ENCODE measurements at regions not wholly inside any gene's neighbourhood (a gene's known extent, or its start where the extent isn't known, plus 50 kb on each side); places are given as distances from the start of the nearest gene placed in this dataset.

DNA sequence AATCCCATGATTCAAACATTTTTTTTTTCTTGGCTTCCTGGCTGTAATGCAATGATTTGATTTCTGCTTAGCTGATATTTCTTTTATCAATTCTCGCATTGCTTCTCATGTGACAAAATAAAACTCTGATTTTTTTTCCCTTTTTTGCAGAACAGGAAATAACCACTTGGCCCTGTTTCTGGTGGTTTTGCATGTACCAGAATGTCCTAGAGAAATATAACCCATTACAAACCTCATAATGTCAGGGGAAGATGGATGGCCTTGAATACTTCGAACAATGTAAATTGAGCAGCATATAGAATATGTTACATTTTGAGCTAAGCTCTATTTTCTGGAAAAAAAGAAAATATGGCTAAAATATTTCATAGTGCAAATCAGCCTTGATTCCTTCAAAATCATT, 275.6 kb downstream of the RAP2B start (continued):
- TF ChIP-seq, protein P1, sequence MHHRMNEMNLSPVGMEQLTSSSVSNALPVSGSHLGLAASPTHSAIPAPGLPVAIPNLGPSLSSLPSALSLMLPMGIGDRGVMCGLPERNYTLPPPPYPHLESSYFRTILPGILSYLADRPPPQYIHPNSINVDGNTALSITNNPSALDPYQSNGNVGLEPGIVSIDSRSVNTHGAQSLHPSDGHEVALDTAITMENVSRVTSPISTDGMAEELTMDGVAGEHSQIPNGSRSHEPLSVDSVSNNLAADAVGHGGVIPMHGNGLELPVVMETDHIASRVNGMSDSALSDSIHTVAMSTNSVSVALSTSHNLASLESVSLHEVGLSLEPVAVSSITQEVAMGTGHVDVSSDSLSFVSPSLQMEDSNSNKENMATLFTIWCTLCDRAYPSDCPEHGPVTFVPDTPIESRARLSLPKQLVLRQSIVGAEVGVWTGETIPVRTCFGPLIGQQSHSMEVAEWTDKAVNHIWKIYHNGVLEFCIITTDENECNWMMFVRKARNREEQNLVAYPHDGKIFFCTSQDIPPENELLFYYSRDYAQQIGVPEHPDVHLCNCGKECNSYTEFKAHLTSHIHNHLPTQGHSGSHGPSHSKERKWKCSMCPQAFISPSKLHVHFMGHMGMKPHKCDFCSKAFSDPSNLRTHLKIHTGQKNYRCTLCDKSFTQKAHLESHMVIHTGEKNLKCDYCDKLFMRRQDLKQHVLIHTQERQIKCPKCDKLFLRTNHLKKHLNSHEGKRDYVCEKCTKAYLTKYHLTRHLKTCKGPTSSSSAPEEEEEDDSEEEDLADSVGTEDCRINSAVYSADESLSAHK (tag by site-specific recombination; IDR thresholded peaks at IDR 0.05) = no peak
- TF ChIP-seq, protein P2, sequence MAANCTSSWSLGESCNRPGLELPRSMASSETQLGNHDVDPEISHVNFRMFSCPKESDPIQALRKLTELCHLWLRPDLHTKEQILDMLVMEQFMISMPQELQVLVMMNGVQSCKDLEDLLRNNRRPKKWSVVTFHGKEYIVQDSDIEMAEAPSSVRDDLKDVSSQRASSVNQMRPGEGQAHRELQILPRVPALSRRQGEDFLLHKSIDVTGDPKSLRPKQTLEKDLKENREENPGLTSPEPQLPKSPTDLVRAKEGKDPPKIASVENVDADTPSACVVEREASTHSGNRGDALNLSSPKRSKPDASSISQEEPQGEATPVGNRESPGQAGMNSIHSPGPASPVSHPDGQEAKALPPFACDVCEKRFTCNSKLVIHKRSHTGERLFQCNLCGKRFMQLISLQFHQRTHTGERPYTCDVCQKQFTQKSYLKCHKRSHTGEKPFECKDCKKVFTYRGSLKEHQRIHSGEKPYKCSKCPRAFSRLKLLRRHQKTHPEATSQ (tag by site-specific recombination; IDR thresholded peaks at IDR 0.05) = no peak

DNA sequence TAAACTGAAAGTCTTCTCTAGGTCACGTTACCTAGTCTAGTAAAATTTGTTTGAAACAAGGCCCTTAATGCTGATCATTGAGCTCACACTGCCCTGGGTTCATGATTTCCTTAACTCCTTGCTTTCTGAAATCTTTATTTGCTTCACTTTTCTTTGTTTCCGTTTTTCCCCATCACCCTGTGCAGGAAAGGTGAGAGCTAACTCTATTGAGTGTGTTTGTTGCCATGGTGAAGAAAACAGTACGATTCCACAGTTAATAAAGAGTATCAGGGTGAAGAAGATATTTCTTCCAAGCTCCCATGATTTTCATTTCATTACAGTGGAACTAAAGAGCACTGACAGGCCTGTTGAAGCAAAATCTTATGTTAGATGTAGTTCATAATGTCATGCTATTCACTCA, 276.2 kb downstream of the RAP2B start:
- Histone ChIP-seq H3K9me3 (ENCODE audit: control insufficient read depth, insufficient read depth, low read depth, low read length) (no peaks in the 10 kb centered on the region), H3K4me1 (ENCODE audit: control insufficient read depth, insufficient read depth, low read length) (no peaks in the 10 kb centered on the region), H3K4me3 (ENCODE audit: low read depth, low read length) (no peak overlapping the region), H3K27ac (ENCODE audit: extremely low read depth, low read depth, low read length) (no peak overlapping the region), H3K36me3 (ENCODE audit: control insufficient read depth in 2 of 2, insufficient read depth in 1 of 2, low read length in 2 of 2) (no peaks in the 10 kb centered on the region)
- ChIA-PET CTCF (interaction anchor here (0.7 kb wide), 1 partner anchor 151 kb away, joined by 5 read pairs; no protein-coding TSS in a partner anchor), POLR2A (no interaction called here)
- no peak for TF ChIP-seq ZNF423 (tag by site-specific recombination; IDR thresholded peaks at IDR 0.05)
- no peak for TF ChIP-seq ZFP3 (tag by site-specific recombination; IDR thresholded peaks at IDR 0.05; ENCODE audit: low read depth)
- TF ChIP-seq, protein P3, sequence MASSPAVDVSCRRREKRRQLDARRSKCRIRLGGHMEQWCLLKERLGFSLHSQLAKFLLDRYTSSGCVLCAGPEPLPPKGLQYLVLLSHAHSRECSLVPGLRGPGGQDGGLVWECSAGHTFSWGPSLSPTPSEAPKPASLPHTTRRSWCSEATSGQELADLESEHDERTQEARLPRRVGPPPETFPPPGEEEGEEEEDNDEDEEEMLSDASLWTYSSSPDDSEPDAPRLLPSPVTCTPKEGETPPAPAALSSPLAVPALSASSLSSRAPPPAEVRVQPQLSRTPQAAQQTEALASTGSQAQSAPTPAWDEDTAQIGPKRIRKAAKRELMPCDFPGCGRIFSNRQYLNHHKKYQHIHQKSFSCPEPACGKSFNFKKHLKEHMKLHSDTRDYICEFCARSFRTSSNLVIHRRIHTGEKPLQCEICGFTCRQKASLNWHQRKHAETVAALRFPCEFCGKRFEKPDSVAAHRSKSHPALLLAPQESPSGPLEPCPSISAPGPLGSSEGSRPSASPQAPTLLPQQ (tag by site-specific recombination; IDR thresholded peaks at IDR 0.05) = no peak
- TF ChIP-seq, protein P4, sequence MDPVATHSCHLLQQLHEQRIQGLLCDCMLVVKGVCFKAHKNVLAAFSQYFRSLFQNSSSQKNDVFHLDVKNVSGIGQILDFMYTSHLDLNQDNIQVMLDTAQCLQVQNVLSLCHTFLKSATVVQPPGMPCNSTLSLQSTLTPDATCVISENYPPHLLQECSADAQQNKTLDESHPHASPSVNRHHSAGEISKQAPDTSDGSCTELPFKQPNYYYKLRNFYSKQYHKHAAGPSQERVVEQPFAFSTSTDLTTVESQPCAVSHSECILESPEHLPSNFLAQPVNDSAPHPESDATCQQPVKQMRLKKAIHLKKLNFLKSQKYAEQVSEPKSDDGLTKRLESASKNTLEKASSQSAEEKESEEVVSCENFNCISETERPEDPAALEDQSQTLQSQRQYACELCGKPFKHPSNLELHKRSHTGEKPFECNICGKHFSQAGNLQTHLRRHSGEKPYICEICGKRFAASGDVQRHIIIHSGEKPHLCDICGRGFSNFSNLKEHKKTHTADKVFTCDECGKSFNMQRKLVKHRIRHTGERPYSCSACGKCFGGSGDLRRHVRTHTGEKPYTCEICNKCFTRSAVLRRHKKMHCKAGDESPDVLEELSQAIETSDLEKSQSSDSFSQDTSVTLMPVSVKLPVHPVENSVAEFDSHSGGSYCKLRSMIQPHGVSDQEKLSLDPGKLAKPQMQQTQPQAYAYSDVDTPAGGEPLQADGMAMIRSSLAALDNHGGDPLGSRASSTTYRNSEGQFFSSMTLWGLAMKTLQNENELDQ (tag by site-specific recombination; IDR thresholded peaks at IDR 0.05; ENCODE audit: low read depth) = no peak
- TF ChIP-seq ZNF223 (tag by site-specific recombination; IDR thresholded peaks at IDR 0.05) = no peak
- no peak for TF ChIP-seq ZNF133 (tag by site-specific recombination; IDR thresholded peaks at IDR 0.05)
- TF ChIP-seq MEIS1 (CRISPR knock-in tag; IDR thresholded peaks at IDR 0.05; ENCODE audit: borderline replicate concordance) = no peak
- TF ChIP-seq, protein P5, sequence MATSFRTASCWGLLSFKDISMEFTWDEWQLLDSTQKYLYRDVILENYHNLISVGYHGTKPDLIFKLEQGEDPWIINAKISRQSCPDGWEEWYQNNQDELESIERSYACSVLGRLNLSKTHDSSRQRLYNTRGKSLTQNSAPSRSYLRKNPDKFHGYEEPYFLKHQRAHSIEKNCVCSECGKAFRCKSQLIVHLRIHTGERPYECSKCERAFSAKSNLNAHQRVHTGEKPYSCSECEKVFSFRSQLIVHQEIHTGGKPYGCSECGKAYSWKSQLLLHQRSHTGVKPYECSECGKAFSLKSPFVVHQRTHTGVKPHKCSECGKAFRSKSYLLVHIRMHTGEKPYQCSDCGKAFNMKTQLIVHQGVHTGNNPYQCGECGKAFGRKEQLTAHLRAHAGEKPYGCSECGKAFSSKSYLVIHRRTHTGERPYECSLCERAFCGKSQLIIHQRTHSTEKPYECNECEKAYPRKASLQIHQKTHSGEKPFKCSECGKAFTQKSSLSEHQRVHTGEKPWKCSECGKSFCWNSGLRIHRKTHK (tag by site-specific recombination; IDR thresholded peaks at IDR 0.05) = no peak
- no peak for TF ChIP-seq ZNF473 (tag by site-specific recombination; IDR thresholded peaks at IDR 0.05)
- no peak for TF ChIP-seq FEZF1 (tag by site-specific recombination; IDR thresholded peaks at IDR 0.05)
- no peak for TF ChIP-seq ZFP41 (tag by site-specific recombination; IDR thresholded peaks at IDR 0.05; ENCODE audit: borderline replicate concordance)
- no peak for TF ChIP-seq ZNF221 (tag by site-specific recombination; IDR thresholded peaks at IDR 0.05; ENCODE audit: borderline replicate concordance)
- no peak for TF ChIP-seq ZNF521 (tag by site-specific recombination; IDR thresholded peaks at IDR 0.05)
- TF ChIP-seq ZXDB (tag by site-specific recombination; IDR thresholded peaks at IDR 0.05) = no peak
- TF ChIP-seq PRDM1 (tag by site-specific recombination; IDR thresholded peaks at IDR 0.05) = no peak

All from HEK293 (cell line).